Fibroblast of skin of left biceps (primary cell): ENCODE measurements at regions not wholly inside any gene's neighbourhood (a gene's known extent, or its start where the extent isn't known, plus 50 kb on each side); places are given as distances from the start of the nearest gene placed in this dataset.

Experiments
- DNase-seq, 2 experiments: peaks; one replicate each; pipeline ENCODE4 v3.0.0-alpha.2; 2013; ENCODE audit warnings: low read depth in 2 of 2

DNA sequence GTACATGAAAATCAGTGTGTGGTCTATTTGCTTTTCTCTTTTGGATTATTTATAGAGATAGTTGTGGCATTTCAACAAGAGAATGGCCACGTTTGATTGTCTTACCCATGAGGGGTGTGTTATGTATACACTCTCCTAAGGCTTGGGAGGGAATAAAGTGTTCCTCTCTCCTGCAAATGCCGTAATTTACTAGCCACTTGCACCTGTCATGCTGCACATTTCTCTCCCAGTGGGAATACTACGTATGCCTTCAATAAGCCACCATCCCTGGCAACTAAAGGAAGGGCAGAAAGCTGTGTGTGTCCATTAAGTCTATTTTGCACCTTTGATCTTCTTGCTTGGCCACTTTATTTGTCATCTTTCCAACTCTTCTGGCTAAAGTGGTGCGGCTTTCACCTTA lies 541.2 kb downstream of the QKI start:
- DNase-seq, result no peak

DNA sequence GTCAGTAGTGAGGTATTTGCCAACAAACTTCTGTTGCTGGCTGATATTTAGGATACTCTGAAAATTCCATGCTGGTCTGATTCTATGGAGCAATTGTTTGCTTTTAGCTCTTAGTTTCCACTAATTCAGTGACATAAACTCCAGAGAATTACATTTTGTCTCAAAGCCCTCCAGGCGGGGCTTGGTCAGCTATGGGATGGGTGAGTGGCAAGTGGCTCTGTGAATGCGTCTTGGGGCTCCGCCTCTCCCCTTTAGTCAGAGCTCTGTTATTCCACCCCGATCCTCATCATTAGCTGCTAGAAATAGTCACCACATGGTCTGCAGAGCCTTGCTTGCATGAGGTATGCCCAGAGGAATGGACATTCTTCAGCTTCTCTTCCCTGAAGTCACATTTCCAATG lies 540.6 kb downstream of the QKI start:
- DNase-seq, result peak; percentile 55 to 59

DNA sequence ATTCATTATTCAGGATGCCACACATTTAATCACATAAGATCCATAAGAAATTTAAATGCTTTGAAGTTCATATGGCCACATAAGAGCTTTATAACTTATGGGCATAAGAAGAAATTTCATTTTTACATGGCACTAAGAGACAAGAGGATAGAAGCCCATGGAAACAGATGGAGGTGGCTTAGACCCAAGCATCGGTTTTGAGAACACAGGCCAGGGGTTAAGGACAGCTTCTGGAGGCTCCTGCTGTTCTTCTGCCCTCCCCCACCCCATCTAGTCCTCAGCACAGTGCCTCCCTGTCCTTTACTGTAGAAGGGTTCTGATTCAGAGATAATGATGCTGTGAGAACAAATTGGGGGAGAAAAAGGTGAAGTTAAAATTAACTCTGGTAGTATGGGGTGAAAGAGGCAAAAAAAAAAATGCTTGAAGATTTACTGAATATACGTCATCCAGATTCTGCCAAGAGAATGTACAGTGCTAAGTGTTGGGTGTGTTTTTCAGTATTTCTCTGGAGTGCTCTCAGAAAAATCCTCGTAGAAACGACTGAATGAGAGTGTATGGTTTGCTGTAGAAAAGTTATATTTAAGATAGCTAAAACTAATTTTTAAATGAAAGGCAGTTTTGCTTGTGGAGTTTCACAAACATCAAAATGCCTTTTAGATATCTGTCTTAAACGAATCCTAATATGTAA lies 539.7 kb downstream of the QKI start:
- DNase-seq, result no peak

DNA sequence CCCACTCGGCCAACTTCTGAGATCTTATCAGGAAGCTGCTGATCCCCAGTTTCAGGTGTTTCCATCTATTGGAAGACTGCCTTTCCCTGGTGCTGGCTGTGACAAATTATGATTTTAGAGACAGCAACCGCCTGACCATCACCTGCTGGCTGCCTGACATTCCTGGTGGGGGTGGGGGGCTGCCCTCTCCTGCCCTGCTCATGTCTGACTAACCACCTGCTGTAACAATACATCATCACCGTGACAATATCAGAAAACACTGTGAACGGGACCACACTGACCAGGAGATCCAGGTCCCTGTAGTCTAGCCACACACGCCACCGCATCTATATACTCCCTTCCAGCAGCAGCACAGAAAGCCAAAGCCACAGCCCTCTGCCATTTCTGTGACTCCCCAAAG lies 537.5 kb downstream of the QKI start:
- DNase-seq, result no peak

DNA sequence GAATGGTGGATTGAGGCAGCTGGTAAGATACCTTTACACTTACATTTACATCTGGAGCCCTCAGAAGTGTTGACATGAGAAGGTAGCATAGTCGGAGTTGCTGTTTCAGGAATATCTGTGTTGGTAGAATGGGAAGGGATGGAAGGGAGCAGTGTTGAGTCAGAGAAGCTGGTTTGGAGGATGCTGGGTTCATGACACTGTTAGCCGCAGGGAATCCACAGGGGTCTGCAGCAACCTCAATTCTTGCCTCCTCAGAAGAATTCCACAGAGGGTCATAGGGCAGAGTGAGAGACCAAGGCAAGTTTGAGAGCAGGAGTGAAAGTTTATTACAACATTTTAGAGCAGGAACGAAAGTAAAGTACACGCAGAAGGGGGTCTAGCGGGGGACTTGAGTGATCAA lies 536.8 kb downstream of the QKI start:
- DNase-seq, result no peak

DNA sequence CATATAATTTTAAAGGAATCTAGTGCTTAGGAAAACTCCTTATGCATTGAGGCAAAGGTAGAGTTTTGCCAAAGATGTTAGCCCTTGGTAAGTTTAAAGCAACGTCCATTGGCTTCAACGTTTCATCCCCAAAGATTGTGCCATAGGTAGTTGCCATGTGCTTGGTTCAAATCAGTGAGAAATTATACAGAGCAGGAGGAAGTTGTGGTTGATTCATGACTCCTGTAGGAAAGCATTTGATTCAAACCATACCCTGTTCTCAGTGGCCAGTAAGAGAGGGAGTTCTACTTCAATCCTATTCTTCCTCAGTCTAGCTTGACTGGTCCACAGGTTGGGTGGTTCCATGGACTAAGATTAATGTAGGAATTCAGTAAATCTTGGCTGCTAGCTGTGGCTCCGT lies 535.6 kb downstream of the QKI start:
- no peak for DNase-seq

DNA sequence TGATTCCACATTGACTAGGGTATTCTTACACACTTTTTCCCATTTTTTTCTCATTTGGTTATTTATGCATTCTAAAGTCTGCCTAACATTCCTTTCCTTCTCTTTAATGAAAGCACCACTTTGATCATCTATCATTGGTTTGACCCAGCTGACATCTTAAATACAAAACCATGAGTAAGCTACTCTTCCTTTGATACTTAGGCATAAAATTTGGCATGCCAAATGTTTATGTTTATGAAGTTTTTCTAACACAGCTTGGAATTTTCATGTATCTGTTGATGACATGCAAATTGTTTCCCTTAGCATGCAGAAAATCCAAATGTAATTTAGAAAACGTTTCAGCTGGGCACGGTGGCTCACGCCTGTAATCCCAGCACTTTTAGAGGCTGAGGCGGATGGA lies 534.9 kb downstream of the QKI start:
- DNase-seq, result no peak

DNA sequence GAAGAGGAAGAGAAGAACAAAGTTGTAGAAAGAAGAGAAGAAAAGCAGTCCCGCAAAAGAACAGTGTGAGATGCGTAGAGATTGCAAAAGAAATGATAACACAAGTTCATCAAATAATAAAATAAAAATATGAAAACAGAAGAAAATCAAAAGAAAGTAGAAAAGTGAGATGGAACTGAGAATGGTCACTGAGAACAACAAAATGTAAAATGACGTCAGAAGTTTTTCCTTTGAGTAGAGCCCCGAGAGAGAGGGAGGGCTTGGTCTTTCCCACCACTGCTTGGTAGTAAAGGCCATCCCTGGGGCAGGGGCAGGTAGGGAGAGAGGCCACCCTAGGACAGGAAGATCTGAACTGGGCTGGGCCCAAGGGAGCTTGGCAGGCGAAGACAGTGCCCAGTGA lies 533.7 kb downstream of the QKI start:
- no peak for DNase-seq

DNA sequence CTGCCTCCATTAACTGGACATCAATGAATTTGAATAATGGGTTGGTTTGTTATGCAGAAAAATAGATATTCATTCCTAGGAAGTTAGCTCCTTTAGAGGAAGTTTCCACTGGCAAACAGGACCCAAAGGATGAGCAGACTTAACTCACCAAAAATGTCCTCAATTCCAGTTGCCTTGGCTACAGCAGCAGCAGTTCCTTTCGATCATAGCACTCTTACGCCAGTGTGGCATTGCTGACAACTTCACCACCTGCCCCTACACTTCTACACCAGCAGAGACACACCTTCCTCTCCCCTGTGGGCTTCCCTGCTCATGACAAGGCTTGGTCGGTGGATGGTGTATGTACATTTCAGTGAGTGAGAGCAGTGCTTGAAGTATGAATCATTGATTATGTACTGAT lies 532.8 kb downstream of the QKI start:
- DNase-seq, result no peak

DNA sequence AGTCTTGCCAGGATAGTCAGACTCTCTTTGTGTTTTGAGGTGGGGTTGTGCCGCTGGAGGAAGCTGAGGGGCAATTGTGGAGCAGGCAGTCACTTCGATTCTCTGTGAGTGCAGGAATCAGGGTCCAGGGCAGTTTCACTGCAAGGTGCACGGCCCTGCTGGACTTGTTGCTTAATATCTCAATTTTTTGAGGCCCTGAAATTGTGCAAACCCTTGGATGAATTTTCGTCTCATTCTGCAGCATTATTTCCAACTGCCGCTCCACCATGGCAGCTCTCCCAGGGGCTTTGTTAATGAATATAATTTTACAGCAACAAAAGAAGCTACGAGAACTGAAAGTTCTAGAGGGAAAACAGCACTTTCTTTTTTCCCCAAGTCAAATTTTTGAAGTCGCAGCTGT lies 531.9 kb downstream of the QKI start:
- no peak for DNase-seq

DNA sequence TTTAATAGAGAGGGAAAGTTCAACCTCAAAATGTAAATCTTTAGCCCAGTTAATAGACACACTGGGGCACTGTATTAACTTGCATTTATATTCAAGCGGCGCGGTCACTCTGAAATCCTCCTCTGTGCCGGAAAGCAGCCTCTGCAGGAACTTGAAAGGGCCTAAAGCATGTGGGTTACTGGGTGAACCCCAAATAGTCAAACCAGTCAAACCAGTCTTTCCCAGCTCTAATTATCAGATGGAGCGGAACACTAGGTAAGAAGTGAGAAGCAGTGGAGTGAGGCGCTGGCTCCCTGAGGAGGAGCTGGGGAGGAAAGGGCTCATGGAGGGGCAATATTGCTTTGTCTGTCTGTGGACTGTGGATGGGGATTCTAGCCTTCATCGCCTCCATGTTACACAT lies 531.3 kb downstream of the QKI start:
- DNase-seq, result no peak

DNA sequence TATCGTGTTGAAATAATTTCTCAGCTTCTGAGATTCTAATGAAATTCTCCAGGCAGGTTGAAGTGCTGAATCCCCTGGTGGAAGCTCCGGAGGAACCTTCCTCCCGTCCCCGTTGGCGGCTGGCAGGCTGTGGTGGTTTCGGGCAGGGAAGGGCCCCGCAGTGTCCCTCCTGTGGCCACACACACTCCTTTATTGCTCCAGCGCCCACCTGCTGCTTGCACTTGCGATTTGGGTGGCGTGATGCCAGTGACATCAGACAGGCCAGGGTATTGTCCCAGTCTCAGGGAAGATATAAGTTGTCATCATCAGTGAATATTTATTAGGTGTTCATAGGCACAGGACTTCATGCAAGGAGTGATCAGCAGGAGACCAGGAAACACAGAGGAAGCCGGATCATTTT lies 530.4 kb downstream of the QKI start:
- no peak for DNase-seq

DNA sequence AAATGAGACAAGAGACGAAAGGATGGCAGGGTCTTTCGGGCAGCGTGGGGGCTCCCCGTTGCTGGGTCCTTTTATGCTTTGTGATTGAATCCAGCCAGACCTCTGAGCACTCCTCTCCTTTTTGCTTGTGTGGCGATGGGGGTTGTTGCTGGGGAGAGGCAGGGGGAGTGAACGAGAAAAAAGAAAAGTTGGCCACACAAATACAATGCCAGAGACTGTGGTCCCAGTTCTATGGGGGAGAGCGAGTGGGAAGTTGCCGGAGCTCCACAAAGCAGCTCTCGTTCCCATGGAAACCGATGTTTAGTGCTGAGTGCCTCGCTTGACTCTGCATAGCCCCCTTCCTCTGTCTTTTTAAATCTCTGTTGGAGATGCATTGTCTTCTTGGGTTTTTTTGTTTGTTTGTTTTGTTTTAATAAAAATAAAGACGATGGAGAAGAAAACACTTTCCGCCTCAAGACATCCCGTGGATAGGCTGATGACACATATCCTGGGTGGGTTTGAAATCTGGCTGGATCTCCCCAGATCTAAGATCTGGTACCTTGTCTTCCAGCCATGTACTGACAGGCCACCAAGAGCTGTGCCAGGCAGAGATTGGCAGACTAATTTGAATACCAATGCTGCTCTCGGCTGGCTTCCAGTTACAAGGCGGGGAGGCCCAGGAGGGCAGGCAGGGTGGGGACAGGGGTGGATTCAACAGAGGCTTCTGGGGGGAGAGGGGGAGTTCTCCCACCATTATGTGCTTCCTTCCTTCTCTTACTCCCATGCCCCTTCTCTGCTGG lies 529.3 kb downstream of the QKI start:
- no peak for DNase-seq

DNA sequence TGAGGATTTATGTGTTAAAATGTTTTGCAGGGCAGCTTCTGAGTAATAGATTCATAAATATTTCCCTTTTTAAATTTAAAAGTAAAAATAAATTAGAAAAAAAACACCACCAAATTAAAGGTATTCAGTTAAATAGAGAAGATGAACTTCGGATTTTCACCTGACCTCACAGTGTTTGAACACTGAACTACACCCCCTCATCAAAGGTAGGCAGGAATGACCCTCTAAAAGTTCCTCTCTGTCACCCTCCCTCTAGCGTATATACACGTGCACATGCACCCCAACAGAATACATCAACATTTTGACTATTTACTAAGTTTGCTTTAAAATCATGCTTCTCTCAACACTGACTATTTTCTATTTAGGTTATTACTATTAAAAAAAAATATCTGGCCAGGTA lies 528.3 kb downstream of the QKI start:
- no peak for DNase-seq

DNA sequence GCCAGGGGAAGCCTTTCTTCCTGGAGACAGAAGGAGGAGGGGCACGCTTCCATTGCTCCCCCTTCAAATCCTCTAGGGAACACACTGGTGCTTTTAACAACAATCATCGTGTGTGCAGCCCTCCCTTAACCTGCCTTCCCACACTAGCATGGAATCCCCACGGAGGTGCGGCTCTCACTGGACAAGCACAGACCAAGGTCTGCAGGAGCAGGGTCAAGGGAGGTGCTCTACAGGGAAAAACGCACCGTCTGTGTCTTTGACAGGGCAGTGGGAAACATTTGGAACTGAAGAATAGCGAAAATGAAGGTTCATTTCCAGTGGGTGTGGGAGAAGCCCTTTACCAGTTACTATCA lies 527.1 kb downstream of the QKI start:
- DNase-seq, result no peak

DNA sequence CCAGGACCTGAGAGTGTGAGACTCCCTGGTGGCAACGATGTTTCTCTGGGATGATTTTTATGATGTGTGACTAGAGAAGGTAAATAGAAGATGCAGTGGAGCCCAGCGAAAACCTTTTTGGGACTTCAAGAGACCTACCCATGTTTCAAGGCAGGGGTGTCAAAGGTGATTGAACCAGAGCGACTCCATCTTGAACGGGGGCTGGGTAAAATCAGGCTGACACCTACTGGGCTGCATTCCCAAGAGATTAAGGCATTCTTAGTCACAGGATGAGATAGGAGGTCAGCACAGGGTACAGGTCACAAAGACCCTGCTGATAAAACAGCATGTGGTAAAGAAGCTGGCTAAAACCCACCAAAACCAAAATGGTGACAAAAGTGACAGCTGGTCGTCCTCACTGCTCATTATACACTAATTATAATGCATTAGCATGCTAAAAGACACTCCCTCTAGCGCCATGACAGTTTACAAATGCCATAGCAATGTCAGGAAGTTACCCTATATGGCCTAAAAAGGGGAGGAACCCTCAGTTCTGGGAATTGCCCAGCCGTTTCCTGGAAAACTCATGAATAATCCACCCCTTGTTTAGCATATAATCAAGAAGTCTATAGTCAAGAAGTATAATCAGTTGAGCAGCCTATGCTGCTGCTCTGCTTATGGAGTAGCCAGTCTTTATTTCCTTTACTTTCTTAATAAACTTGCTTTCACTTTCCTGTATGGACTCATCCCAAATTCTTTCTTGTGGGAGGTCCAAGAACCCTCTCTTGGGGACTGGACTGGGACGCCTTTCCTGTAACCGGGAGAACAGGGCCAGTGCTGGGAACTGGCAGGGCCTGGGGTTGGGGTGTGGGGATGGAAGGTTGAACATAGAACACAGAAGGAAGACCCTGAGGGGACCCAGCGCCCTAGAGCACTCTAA lies 526.4 kb downstream of the QKI start:
- DNase-seq, result no peak

DNA sequence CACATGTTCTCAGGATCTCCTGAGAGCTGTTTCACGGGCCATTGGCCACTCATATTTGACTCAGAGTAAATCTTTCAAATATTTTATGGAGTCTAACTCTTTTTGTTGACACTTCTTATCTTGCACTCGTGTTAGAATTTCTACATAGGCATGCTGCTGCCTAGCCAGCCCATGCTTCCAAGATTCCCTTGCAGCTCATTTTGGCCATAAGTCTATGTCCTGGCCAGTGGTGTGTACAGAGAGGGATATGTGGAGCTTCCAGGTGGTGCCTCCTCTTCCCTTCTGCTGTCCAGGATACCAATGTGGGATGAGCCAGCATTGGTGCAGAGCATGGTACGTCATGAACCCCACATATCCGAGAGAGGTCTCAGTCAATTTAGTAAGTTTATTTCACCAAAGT lies 522.6 kb downstream of the QKI start:
- no peak for DNase-seq

DNA sequence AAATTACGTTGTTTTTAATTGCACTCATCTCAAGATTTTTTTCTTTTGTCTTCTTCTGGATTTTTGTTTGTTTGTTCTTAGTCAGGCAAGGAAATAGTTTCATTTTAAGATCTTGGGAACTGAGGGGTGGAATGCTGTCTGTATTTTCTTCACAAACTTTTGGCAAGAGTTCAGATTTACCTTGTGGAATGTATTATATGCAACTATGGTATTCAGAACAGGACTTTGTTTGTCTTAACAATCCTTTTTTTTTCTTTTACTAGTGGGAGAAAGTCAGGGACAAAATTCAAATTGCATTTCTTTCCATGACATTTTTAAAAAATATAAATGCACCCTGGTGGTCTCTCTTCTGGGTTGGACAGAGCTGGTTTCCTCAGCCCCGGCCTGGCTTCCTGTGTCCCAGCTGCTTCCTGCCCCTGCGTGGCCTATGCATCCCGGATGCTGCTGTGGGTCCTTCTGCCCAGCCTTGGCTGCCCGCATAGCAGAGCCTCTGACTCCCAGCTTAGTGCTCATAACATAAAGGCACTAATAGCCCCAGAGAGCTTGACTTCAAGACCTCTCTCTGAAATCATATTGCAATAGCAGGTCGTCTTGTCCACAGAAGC lies 520.7 kb downstream of the QKI start:
- no peak for DNase-seq

DNA sequence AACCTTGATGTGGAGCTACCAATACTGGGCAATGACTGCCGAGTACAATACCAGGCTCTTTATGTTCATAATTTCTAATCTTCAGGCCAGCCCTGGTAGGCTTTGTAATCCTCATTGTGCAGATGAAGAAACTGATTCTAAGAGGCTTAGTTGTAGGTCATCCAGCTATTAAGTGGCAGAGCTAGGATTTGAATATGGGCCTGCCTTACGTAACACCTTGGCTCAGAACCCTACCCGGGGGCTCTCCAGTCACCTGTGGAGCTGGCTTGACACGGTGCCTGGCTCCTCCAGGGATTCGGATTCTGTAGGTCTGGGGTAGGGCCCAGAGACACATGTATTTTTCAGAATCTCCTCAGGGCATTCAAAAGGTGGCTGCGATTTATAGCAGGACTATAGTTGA lies 515.5 kb downstream of the QKI start:
- no peak for DNase-seq

DNA sequence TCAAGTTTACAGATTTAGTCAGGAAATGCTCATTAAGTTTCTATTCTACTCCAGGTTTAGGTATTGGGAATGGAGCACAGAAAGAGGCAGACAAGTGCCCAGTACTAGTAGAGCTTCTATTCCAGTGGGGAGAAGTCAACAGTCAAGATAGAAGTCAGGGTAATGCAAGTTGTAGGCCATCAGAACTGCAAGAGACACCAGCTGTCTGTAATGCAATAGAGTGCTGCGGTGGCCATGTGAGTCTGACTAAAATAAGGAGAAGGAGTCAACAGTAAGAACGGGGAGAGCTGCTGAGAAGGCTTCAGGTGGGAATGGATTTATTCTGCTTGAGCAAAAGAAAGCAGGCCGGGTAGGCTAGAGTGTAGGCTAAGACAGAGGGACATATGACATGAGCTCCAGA lies 515.0 kb downstream of the QKI start:
- no peak for DNase-seq

DNA sequence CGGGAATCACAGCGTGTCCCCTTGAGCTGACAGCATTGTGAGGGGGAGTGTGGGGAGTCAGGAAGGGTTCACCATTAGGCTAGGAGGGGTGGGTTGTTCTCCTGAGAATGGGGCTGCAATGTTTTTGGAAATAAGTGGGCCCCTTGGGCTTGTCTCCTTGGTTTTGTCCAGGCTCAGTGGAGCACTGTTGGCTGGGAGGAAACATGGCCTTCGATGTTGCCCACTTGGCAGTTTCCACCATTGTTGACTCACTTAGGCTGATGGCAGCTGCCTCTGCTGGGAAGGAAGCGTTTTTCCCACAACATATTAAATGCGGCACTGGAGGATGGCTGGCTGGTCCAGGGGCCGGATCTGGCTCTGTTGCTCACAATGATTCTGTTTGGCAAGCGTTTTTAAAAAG lies 512.1 kb downstream of the QKI start:
- no peak for DNase-seq

DNA sequence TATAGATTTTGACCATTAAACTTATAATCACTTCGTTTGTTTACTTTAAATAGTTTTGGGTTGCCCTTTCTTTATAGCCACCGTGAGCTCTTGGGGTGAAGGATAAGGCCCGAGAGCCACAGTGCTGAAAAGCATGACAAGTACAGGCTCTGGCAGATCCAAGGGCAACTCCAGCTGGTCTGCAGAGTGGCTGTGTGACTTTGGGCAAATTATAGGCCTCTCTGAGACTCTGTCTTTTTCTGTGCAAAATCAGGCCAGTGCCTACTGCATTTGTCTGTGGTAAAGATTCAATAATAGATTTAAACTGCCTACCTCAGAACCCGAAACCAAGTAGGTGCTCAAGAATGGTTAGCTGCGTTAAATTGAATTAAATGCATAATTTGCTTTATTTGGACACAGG lies 511.3 kb downstream of the QKI start:
- no peak for DNase-seq
